Keratinocyte (primary cell): ENCODE measurements at regions not wholly inside any gene's neighbourhood (a gene's known extent, or its start where the extent isn't known, plus 50 kb on each side); places are given as distances from the start of the nearest gene placed in this dataset.

Source experiments
- DNase-seq: peaks from one replicate; pipeline ENCODE4 v3.0.0-alpha.2; 2011; ENCODE audit warnings: low read depth, missing footprints, low spot score
- FAIRE-seq: peaks from 2 replicates; lab custom pipeline; 2011; peaks lifted over from hg19 to GRCh38; lab: Jason Lieb, UNC
- H2AFZ ChIP-seq: 2 replicates; pipeline ENCODE4 v1.6.0; 2012; ENCODE audit warnings: low read length, control low read depth, inconsistent platforms; ENCODE audit not compliant: control insufficient read depth
- H3K27ac ChIP-seq: 2 replicates; pipeline ENCODE4 v1.5.1; 2011; ENCODE audit warnings: low read length; ENCODE audit not compliant: control insufficient read depth, insufficient read depth
- H3K27me3 ChIP-seq: 3 replicates; pipeline ENCODE4 v1.6.0; 2011; ENCODE audit warnings: low read length; ENCODE audit not compliant: control insufficient read depth, insufficient read depth; ENCODE audit errors: extremely low read depth
- H3K36me3 ChIP-seq, 2 experiments: 2 replicates in 1 of 2; 3 replicates in 1 of 2; pipeline ENCODE4 v1.5.1; 2011; ENCODE audit warnings: low read length in 2 of 2, mild to moderate bottlenecking in 1 of 2; ENCODE audit not compliant: control insufficient read depth in 2 of 2, insufficient read depth in 2 of 2; ENCODE audit errors: extremely low read depth in 1 of 2
- H3K4me1 ChIP-seq: 3 replicates; pipeline ENCODE4 v1.5.1; 2011; ENCODE audit warnings: low read length; ENCODE audit not compliant: control insufficient read depth, insufficient read depth; ENCODE audit errors: extremely low read depth
- H3K4me2 ChIP-seq: 3 replicates; pipeline ENCODE4 v1.6.0; 2011; ENCODE audit warnings: low read depth, low read length; ENCODE audit not compliant: control insufficient read depth, insufficient read depth; ENCODE audit errors: extremely low read depth
- H3K4me3 ChIP-seq, 3 experiments: fragments of 200-600 bp in 1 of 3; sonication (generic) in 1 of 3; 2 replicates in 2 of 3; 3 replicates in 1 of 3; pipeline ENCODE4 v1.5.1; 2011 to 2016; ENCODE audit warnings: low read length in 3 of 3, mild to moderate bottlenecking in 3 of 3, control low read depth in 2 of 3, inconsistent platforms in 1 of 3, low read depth in 1 of 3, mixed read lengths in 1 of 3, mixed run types in 1 of 3, moderate library complexity in 1 of 3; ENCODE audit not compliant: control insufficient read depth in 2 of 3, insufficient read depth in 2 of 3; ENCODE audit errors: extremely low read depth in 1 of 3
- H3K79me2 ChIP-seq: 2 replicates; pipeline ENCODE4 v1.6.0; 2012; ENCODE audit warnings: low read length; ENCODE audit not compliant: control insufficient read depth, insufficient read depth
- H3K9ac ChIP-seq: 3 replicates; pipeline ENCODE4 v1.6.0; 2011; ENCODE audit warnings: low read length; ENCODE audit not compliant: control insufficient read depth, insufficient read depth; ENCODE audit errors: extremely low read depth
- H3K9me1 ChIP-seq: 3 replicates; pipeline ENCODE4 v1.6.0; 2011; ENCODE audit warnings: low read length; ENCODE audit not compliant: control insufficient read depth, insufficient read depth; ENCODE audit errors: extremely low read depth
- H3K9me3 ChIP-seq: 2 replicates; pipeline ENCODE4 v1.5.1; 2012; ENCODE audit warnings: low read depth, low read length; ENCODE audit not compliant: control insufficient read depth
- H4K20me1 ChIP-seq: 3 replicates; pipeline ENCODE4 v1.6.0; 2011; ENCODE audit warnings: low read length; ENCODE audit not compliant: control insufficient read depth, insufficient read depth; ENCODE audit errors: extremely low read depth
- CTCF ChIP-seq, 3 experiments: IDR thresholded peaks in 1 of 3; conservative IDR thresholded peaks in 1 of 3; optimal IDR thresholded peaks in 1 of 3; 2 replicates in 2 of 3; 3 replicates in 1 of 3; pipeline versions ENCODE3 to v1.5.1; 2011; ENCODE audit warnings: low read length in 3 of 3, mild to moderate bottlenecking in 3 of 3, moderate library complexity in 2 of 3, control low read depth in 1 of 3, inconsistent platforms in 1 of 3; ENCODE audit not compliant: insufficient read depth in 2 of 3; ENCODE audit errors: extremely low read depth in 1 of 3
- EZH2 ChIP-seq: IDR thresholded peaks from one replicate; pipeline ENCODE4 v1.6.1; 2012; ENCODE audit warnings: inconsistent platforms, mild to moderate bottlenecking, low read length, moderate library complexity
- dilution Hi-C: fragments of 300-500 bp; cut with MboI; formaldehyde crosslinking; loops from one replicate; pipeline ENCODE4 v1.7.0; 2020; ENCODE audit warnings: low sequenced_read_pairs; ENCODE audit not compliant: extremely low pct_ligation_motif_present

GRCh38 chr2:892401-892800 lies 58.2 kb upstream of the SNTG2 start:
- TF ChIP-seq CTCF (optimal IDR thresholded peaks at IDR 0.05 in 1 of 3, IDR thresholded peaks at IDR 0.05 in 1 of 3, conservative IDR thresholded peaks at IDR 0.05 in 1 of 3; ENCODE audit: extremely low read depth in 1 of 3, insufficient read depth in 2 of 3, low read length in 3 of 3) (no peak), EZH2 (no peak)
- H3K27ac ChIP-seq: no peak overlapping the region
- H3K4me2 ChIP-seq: no peak overlapping the region
- H3K27me3 ChIP-seq: no peaks in the 10 kb centered on the region
- H3K9me3 ChIP-seq: peaks cover 2% of the 10 kb centered on the region
- DNase-seq (no peak), FAIRE-seq (no peak)
- H3K9ac ChIP-seq: no peak overlapping the region
- H3K4me1 ChIP-seq: no peaks in the 10 kb centered on the region
- H3K36me3 ChIP-seq: no peaks in the 10 kb centered on the region
- dilution Hi-C loops: no loop called here
- H4K20me1 ChIP-seq: no peaks in the 10 kb centered on the region
- no peak overlapping the region for H3K4me3 ChIP-seq
- H3K9me1 ChIP-seq: no peaks in the 10 kb centered on the region
- no peak overlapping the region for H2AFZ ChIP-seq
- H3K79me2 ChIP-seq: no peaks in the 10 kb centered on the region

- H3K9me1 ChIP-seq: no peaks in the 10 kb centered on the region
- no peaks in the 10 kb centered on the region for H3K36me3 ChIP-seq
- peaks cover 2% of the 10 kb centered on the region for H3K9me3 ChIP-seq
- dilution Hi-C loops: no loop called here
- no peak for TF ChIP-seq EZH2
- TF ChIP-seq CTCF (optimal IDR thresholded peaks at IDR 0.05 in 1 of 3, IDR thresholded peaks at IDR 0.05 in 1 of 3, conservative IDR thresholded peaks at IDR 0.05 in 1 of 3; ENCODE audit: extremely low read depth in 1 of 3, insufficient read depth in 2 of 3, low read length in 3 of 3): no peak
- H3K27ac ChIP-seq: no peak overlapping the region
- H3K79me2 ChIP-seq: no peaks in the 10 kb centered on the region
- H3K4me1 ChIP-seq: no peaks in the 10 kb centered on the region
- H3K4me2 ChIP-seq: no peak overlapping the region
- no peaks in the 10 kb centered on the region for H4K20me1 ChIP-seq
- no peaks in the 10 kb centered on the region for H3K27me3 ChIP-seq
- H3K9ac ChIP-seq: no peak overlapping the region
- no peak overlapping the region for H2AFZ ChIP-seq
- FAIRE-seq (no peak), DNase-seq (no peak)
- no peak overlapping the region for H3K4me3 ChIP-seq
These were observed 58.9 kb upstream of the SNTG2 start for GRCh38 chr2:891734-892133.
